Anterior cingulate cortex (tissue), 58 donors: ENCODE measurements at regions not wholly inside any gene's neighbourhood (a gene's known extent, or its start where the extent isn't known, plus 50 kb on each side); places are given as distances from the start of the nearest gene placed in this dataset.

ENCODE experiments used
- DNase-seq, 58 donors: peaks; one replicate each; lab custom pipeline; 2025; lab: John Stamatoyannopoulos, UW

- peak in 4 of 58 donors; percentile 3 to 29 (median 14) for DNase-seq
Observed at GRCh38 chr16:26644912-26645543, 421.7 kb upstream of the C16orf82 start.

GRCh38 chr16:26645614-26646013 is 421.1 kb upstream of the C16orf82 start:
- peak in 33 of 58 donors; percentile 1 to 39 (median 12) for DNase-seq

GRCh38 chr16:26647870-26648269 is 418.9 kb upstream of the C16orf82 start:
- no peak for DNase-seq

- DNase-seq: no peak
Observed at GRCh38 chr16:26648851-26649250, 417.9 kb upstream of the C16orf82 start.

- DNase-seq: no peak
Observed at GRCh38 chr16:26649381-26650045, 417.2 kb upstream of the C16orf82 start.

- no peak for DNase-seq
Observed at GRCh38 chr16:26651464-26651863, 415.3 kb upstream of the C16orf82 start.

- no peak for DNase-seq
Observed at GRCh38 chr16:26651884-26652283, 414.8 kb upstream of the C16orf82 start.

GRCh38 chr16:26658486-26658885 is 408.2 kb upstream of the C16orf82 start:
- DNase-seq: no peak

- DNase-seq: no peak
Observed at GRCh38 chr16:26658915-26659314, 407.8 kb upstream of the C16orf82 start.

- DNase-seq: no peak
Observed at GRCh38 chr16:26664086-26664485, 402.6 kb upstream of the C16orf82 start.

GRCh38 chr16:26665166-26665939 is 401.4 kb upstream of the C16orf82 start:
- no peak for DNase-seq

- no peak for DNase-seq
Observed at GRCh38 chr16:26666486-26666885, 400.2 kb upstream of the C16orf82 start.

GRCh38 chr16:26667307-26667706 is 399.4 kb upstream of the C16orf82 start:
- DNase-seq: no peak

GRCh38 chr16:26668026-26668425 is 398.7 kb upstream of the C16orf82 start:
- no peak for DNase-seq

- DNase-seq: peak in 1 of 58 donors; percentile 8
Observed at GRCh38 chr16:26672206-26672605, 394.5 kb upstream of the C16orf82 start.

GRCh38 chr16:26673011-26673410 is 393.7 kb upstream of the C16orf82 start:
- DNase-seq: no peak

- no peak for DNase-seq
Observed at GRCh38 chr16:26680671-26681070, 386.1 kb upstream of the C16orf82 start.

- peak in 25 of 58 donors; percentile 0 to 73 (median 27) for DNase-seq
Observed at GRCh38 chr16:26688105-26688504, 378.6 kb upstream of the C16orf82 start.

GRCh38 chr16:26688699-26689098 is 378.0 kb upstream of the C16orf82 start:
- DNase-seq: no peak

- DNase-seq: peak in 1 of 58 donors; percentile 3
Observed at GRCh38 chr16:26692658-26693057, 374.1 kb upstream of the C16orf82 start.

- no peak for DNase-seq
Observed at GRCh38 chr16:26697807-26698206, 368.9 kb upstream of the C16orf82 start.
